NCI-H2196 (cell line): ENCODE measurements at regions not wholly inside any gene's neighbourhood (a gene's known extent, or its start where the extent isn't known, plus 50 kb on each side); places are given as distances from the start of the nearest gene placed in this dataset.
A peak's percentile ranks its signal among the peaks of the same experiment; 100 is the strongest.

Source experiments
- DNase-seq: peaks from one replicate; lab custom pipeline; 2025; ENCODE audit not compliant: unreplicated experiment; lab: John Stamatoyannopoulos, UW

- no peak for DNase-seq
These were observed 539.1 kb upstream of the MARCKS start for GRCh38 chr6:113317891-113318574.

- DNase-seq: no peak
These were observed 538.6 kb upstream of the MARCKS start for GRCh38 chr6:113318575-113318917.

GRCh38 chr6:113320653-113321052, 536.5 kb upstream of the MARCKS start:
- no peak for DNase-seq

- no peak for DNase-seq
These were observed 530.4 kb upstream of the MARCKS start for GRCh38 chr6:113326781-113327180.

GRCh38 chr6:113328886-113329381, 528.2 kb upstream of the MARCKS start:
- DNase-seq: no peak

- no peak for DNase-seq
These were observed 527.1 kb upstream of the MARCKS start for GRCh38 chr6:113329942-113330635.

DNA sequence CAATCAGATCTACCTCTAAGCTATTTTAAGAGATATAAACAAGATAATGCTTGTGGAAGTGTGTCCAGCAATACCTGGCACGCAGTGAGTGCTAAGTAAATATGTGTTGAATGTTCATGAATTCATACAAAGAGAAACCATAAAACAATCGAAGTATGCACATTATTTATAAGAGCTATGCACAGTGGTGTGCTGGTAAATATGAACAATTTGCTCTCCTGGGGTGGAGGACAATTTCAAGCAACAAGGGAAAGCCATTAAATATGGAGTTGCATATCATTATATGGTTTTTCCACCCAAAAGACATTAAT, 526.6 kb upstream of the MARCKS start:
- no peak for DNase-seq

GRCh38 chr6:113331021-113331420, 526.1 kb upstream of the MARCKS start:
- no peak for DNase-seq

DNA sequence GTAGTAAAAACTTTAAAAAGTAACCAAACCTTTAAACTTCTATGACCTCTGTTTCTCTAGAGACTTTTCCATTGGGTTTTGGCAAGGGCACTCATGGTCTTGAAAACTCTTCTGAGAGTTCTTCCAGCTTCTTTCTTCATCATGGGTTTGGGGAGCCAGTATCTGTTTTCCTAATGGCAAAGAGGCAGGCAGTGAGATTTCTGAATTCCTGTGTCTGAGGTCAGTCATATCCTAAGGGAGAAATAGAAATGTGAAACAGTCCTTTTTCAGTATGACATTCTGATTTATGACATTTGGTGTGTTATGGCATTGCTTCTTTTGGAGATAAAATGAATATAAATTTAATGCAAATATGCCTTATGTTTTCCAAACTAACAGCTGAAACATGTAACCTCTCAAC, 518.5 kb upstream of the MARCKS start:
- no peak for DNase-seq

DNA sequence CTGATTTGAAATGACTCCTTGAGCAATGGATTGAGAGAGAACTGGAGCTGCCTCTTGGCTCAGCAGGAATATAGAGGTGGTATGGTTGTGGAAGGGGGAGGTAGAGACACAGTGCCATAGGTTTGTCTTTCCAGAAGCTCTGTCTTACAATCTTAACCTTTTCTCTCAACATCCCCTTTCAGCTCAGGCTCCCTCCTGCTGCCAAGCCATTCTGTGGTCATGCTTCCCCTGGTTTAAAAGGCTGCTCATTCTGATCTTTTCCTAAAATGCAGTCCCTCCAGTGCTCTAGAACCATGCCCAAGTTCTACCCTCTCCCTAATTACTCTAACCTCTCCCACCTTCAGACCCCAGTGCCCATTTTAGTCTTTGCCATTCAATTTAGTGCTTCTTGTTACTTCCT, 517.9 kb upstream of the MARCKS start:
- no peak for DNase-seq

DNA sequence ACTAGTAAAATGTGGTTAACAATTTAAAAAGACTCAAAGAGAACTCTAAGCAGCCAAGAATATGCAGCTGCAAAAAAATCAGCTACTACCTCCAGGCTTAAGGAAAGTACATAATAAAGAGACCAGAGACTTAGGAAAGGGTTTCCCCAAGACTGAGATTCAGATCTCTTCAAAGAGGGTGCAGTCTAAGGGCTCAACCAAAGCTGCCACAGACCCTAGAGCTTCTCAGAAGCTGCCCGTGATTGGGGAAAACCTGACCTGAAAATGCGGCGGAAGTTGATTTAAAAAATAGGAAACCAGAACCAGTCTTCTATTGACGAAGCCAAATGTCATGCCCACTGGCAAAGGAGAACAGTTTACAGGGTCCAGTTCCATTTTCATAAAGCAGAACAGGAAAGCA, 516.8 kb upstream of the MARCKS start:
- DNase-seq: no peak

- DNase-seq: no peak
These were observed 513.2 kb upstream of the MARCKS start for GRCh38 chr6:113343940-113344339.

- DNase-seq: no peak
These were observed 512.2 kb upstream of the MARCKS start for GRCh38 chr6:113344969-113345368.

DNA sequence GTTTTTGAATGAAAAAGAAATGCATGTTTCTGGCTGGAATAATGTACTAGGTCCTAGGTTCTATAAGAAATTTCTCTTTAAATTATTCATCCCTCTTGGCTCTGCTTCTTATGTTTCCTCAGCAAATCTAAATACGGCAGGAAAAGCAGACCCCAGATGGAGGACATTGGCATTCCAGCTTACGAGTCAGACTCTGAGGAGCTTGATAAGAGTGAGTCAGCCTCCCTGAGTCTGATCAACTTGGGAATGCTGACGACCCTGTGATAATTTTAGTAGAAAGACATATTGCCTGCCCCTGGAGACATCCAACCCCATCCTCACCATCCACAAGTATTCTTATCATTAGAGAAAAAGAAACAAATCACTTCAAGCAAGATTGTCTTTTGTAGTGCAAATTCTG, 509.7 kb upstream of the MARCKS start:
- no peak for DNase-seq

DNA sequence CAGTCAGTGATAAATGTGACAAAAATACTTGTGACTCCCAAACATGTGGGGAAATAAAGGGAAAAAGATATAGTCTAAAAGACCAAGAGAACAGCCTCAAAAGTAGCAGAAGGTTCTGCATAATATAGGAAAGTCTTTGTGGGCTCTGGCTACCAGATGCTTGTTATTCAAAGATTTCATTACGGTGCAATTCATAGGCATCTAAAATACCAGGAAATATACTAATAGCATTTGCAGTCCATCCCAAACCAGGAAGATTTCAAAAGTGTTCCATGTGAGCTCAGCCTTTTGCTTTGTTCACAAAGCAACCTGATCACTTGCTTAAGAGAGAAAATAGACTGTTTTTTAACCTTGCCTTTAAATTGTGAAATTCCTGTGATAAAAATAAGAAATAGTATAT, 506.7 kb upstream of the MARCKS start:
- DNase-seq: no peak

- DNase-seq: no peak
These were observed 505.8 kb upstream of the MARCKS start for GRCh38 chr6:113351173-113351834.

DNA sequence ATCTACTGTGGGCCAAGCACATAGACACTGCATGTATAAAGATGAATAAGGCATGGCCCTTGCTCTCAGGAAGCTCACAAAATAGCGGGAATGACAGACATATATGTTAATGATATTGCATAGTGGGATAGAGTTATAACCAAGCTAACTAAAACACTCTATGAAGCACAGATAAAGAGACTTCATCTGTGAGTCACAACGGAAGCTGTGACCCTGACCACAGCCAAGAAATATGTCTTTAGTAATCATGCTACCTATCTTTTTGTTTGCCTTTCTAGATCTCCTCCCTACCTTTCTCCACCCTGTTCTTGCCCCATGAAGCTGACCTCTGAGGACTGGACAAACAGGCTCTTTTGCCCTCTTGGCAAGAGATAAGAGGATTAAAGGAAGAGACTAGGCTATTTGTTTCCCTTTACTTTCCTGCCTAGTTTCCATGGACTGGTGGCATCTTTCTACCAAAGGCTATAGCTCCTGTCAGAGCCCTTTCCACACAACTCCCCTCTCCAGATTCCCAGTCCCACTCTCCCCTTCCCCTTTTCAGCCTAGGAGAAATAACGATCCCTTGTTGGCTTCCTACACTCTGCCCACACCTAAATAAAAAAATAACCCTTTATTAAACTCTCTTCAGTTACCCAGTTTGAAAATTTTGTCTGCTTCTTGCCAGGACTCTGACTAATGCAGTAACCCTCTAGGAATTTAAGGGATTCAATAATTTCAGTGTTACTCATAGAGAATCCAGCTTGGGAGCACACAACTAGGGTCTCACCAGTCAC, 504.9 kb upstream of the MARCKS start:
- DNase-seq: peak; percentile 40

- DNase-seq: no peak
These were observed 504.3 kb upstream of the MARCKS start for GRCh38 chr6:113352831-113353230.

GRCh38 chr6:113353392-113353791, 503.8 kb upstream of the MARCKS start:
- DNase-seq: no peak

DNA sequence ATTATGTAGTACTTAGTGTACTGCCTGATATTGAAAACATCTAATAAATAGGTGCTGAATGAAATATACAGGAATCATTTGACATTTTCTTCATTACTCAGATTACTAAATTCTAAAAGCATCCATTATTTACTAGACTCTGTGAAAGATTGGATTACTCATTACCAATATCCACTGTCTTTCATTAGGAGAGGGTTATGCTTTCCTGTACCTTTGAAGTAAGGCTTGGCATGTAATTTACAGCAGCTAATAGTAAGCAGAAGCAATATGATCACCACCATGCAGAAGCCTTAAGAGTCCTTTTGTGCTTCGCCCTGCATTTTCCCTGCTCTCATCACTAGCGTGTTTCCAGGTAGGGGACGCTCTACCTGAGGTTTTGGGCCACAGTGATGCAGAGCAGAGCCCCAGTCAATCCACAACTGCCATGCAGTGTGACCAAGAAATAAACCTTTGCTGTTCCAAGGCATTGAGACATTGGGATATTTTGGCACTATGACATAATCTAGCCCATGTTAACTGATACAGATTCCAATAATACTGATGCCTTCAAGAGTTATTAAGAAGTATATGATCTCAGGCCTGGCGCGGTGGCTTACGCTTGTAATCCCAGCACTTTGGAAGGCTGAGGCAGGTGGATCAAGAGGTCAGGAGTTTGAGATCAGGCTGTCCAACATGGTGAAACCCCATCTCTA, 502.8 kb upstream of the MARCKS start:
- no peak for DNase-seq

DNA sequence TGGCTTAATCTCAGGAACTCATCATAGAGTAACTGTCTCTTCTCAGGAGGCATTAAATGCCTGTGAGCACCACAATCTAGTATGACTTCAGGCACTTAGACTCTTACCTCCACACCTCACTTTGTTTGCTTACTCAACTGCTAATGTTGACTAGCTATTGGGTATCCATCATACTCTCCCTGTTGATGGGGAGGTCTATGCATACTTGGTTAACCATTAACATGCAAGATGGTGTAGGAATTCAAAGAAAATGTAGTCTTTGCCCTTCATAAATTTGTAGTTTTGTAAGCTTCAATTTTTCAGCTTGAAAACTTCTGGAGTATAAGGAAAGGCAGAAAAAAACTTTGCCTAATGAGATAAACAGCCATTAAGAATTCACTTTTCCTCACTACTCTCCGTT, 501.0 kb upstream of the MARCKS start:
- no peak for DNase-seq
